Panc1 (cell line): ENCODE measurements at regions not wholly inside any gene's neighbourhood (a gene's known extent, or its start where the extent isn't known, plus 50 kb on each side); places are given as distances from the start of the nearest gene placed in this dataset.
"Not testable (repeated sequence)": the region's sequence is repeated elsewhere in the genome, so short reads cannot be mapped to it uniquely, and the experiment has no call there.

Source experiments
- ATAC-seq: fragments of 200-7000 bp; cut with Tn5 transposase; 2 replicates; pipeline ENCODE4 v1.9.1; 2020; ENCODE audit warnings: mild to moderate bottlenecking, moderate library complexity
- BruUV-seq: library from RNA; stranded (reverse); fragments of 400-500 nt; replicated peaks from 2 replicates; lab custom pipeline; 2021; lab: Mats Ljungman, UMichigan
- CTCF ChIA-PET: fragments of 300-600 bp; sonication (Branson Sonifier 250); formaldehyde crosslinking; loops from one replicate; lab custom pipeline; 2022; ENCODE audit warnings: antibody characterized with exemption; lab: Charles Lee
- POLR2A ChIA-PET: fragments of 300-600 bp; sonication (Branson Sonifier 250); formaldehyde crosslinking; loops from one replicate; lab custom pipeline; 2022; ENCODE audit warnings: antibody characterized with exemption; lab: Charles Lee
- DNase-seq: peaks from one replicate; pipeline ENCODE4 v3.0.0-alpha.2; 2010; ENCODE audit warnings: low read depth, low spot score
- H3K27ac ChIP-seq: 2 replicates; pipeline ENCODE4 v1.5.1; 2011; ENCODE audit warnings: mild to moderate bottlenecking, low read length, inconsistent platforms
- H3K27me3 ChIP-seq: fragments of 200-500 bp; sonication (Bioruptor generic); 2 replicates; pipeline ENCODE4 v1.6.0; 2014; ENCODE audit warnings: low read length, inconsistent platforms; ENCODE audit not compliant: control insufficient read depth, insufficient read depth
- H3K36me3 ChIP-seq: fragments of 200-500 bp; sonication (Bioruptor generic); 2 replicates; pipeline ENCODE4 v1.5.1; 2014; ENCODE audit warnings: inconsistent platforms, mild to moderate bottlenecking, low read length, moderate library complexity; ENCODE audit not compliant: control insufficient read depth, insufficient read depth
- H3K4me1 ChIP-seq: 2 replicates; pipeline ENCODE4 v1.5.1; 2011; ENCODE audit warnings: inconsistent platforms, mild to moderate bottlenecking, low read length, moderate library complexity; ENCODE audit not compliant: control insufficient read depth, insufficient read depth
- H3K4me3 ChIP-seq, 2 experiments: 2 replicates each; pipeline ENCODE4 v1.5.1; 2011 to 2012; ENCODE audit warnings: low read depth in 2 of 2, low read length in 2 of 2, mild to moderate bottlenecking in 2 of 2, inconsistent platforms in 1 of 2, moderate library complexity in 1 of 2
- H3K9me3 ChIP-seq: fragments of 200-500 bp; sonication (Bioruptor generic); 2 replicates; pipeline ENCODE4 v1.5.1; 2014; ENCODE audit warnings: low read depth, mild to moderate bottlenecking, inconsistent platforms, low read length, moderate library complexity; ENCODE audit not compliant: control insufficient read depth, insufficient read depth
- POLR2AphosphoS5 ChIP-seq: IDR thresholded peaks from 2 replicates; pipeline ENCODE4 v1.6.1; 2012; ENCODE audit warnings: mild to moderate bottlenecking, low read depth, low read length, moderate library complexity
- SIN3A ChIP-seq: IDR thresholded peaks from 2 replicates; pipeline ENCODE4 v1.6.1; 2012; ENCODE audit warnings: low read depth, mild to moderate bottlenecking, low read length, moderate library complexity, borderline replicate concordance; ENCODE audit not compliant: insufficient read depth
- TCF7L2 ChIP-seq: IDR thresholded peaks from 2 replicates; pipeline ENCODE4 v1.6.1; 2011; ENCODE audit warnings: mild to moderate bottlenecking, low read depth, low read length, inconsistent platforms
- in situ Hi-C: cut with HindIII; loops from 2 replicates; pipeline ENCODE4 v1.10.0; 2016; ENCODE audit warnings: low sequenced_read_pairs, low pct_unique_long_range_greater_than_20kb
- intact Hi-C: fragments of 100-400 bp; cut with micrococcal nuclease; formaldehyde crosslinking; loops from one replicate; pipeline ENCODE4 v1.10.0; 2022; ENCODE audit not compliant: unreplicated experiment
- TF ChIP-seq, protein P1 (sequence below), 2 experiments: IDR thresholded peaks; 2 replicates each; pipeline ENCODE4 v1.6.1; 2011 to 2012; ENCODE audit warnings: low read depth in 2 of 2, control low read depth in 1 of 2, low read length in 1 of 2, mild to moderate bottlenecking in 1 of 2, moderate library complexity in 1 of 2; ENCODE audit not compliant: insufficient read depth in 1 of 2
- TF ChIP-seq, protein P2 (sequence below): fragments of 450-650 bp; IDR thresholded peaks from 2 replicates; pipeline ENCODE4 v1.5.1; 2017; ENCODE audit warnings: mild to moderate bottlenecking

DNA sequence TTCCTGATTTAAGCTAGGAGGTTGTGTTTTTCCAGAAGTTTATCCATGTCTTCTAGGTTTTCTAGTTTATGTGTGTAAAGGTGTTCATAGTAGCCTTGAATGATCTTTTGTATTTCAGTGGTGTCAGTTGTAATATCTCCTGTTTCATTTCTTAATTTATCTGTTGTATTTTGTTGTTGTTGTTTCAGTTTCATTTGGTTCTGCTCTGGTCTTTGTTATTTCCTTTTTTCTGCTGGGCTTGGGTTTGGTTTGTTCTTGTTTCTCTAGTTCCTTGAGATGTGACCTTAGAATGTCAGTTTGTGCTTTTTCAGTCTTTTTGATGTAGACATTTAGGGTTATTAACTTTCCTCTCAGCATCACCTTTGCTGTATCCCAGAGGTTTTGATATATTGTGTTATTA, 62.8 kb downstream of the SCP2D1 start:
- H3K4me1 ChIP-seq, H3K36me3 ChIP-seq, ATAC-seq, H3K27ac ChIP-seq, BruUV-seq, DNase-seq, in situ Hi-C loops, intact Hi-C loops, CTCF ChIA-PET, H3K27me3 ChIP-seq, H3K4me3 ChIP-seq, H3K9me3 ChIP-seq, POLR2A ChIA-PET: not testable (repeated sequence)

DNA sequence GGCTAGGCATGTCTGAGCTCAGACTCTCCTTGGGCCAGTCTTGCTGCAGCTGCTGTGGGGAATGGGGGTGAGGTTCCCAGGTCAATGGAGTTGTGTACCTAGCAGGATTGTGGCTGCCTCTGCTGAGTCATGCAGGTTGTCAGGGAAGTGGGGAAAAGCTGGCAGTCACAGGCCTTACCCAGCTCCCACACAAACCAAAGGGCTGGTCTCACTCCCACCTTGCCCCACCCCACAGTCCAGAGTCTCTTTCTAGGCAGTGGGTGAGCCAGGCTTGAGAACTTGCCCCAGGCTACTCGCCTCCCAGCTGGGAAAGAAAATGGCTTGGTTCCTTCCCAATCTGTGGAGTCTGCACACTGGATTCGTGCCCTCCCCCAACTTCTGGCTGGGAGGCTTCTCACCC, 65.7 kb downstream of the SCP2D1 start:
- H3K36me3 ChIP-seq, result no peaks in the 10 kb centered on the region
- H3K27ac ChIP-seq, result no peak overlapping the region
- intact Hi-C loops (no loop called here), in situ Hi-C loops (no loop called here)
- ChIA-PET POLR2A (no interaction called here), CTCF (no interaction called here)
- H3K27me3 ChIP-seq, result no peaks in the 10 kb centered on the region
- no peaks in the 10 kb centered on the region for H3K9me3 ChIP-seq
- no peaks in the 10 kb centered on the region for H3K4me1 ChIP-seq
- TF ChIP-seq POLR2AphosphoS5 (no peak), SIN3A (no peak), TCF7L2 (no peak)
- TF ChIP-seq, protein P1, sequence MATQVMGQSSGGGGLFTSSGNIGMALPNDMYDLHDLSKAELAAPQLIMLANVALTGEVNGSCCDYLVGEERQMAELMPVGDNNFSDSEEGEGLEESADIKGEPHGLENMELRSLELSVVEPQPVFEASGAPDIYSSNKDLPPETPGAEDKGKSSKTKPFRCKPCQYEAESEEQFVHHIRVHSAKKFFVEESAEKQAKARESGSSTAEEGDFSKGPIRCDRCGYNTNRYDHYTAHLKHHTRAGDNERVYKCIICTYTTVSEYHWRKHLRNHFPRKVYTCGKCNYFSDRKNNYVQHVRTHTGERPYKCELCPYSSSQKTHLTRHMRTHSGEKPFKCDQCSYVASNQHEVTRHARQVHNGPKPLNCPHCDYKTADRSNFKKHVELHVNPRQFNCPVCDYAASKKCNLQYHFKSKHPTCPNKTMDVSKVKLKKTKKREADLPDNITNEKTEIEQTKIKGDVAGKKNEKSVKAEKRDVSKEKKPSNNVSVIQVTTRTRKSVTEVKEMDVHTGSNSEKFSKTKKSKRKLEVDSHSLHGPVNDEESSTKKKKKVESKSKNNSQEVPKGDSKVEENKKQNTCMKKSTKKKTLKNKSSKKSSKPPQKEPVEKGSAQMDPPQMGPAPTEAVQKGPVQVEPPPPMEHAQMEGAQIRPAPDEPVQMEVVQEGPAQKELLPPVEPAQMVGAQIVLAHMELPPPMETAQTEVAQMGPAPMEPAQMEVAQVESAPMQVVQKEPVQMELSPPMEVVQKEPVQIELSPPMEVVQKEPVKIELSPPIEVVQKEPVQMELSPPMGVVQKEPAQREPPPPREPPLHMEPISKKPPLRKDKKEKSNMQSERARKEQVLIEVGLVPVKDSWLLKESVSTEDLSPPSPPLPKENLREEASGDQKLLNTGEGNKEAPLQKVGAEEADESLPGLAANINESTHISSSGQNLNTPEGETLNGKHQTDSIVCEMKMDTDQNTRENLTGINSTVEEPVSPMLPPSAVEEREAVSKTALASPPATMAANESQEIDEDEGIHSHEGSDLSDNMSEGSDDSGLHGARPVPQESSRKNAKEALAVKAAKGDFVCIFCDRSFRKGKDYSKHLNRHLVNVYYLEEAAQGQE (IDR thresholded peaks at IDR 0.05; ENCODE audit: insufficient read depth in 1 of 2, low read depth in 2 of 2, low read length in 1 of 2), result no peak
- TF ChIP-seq, protein P2, sequence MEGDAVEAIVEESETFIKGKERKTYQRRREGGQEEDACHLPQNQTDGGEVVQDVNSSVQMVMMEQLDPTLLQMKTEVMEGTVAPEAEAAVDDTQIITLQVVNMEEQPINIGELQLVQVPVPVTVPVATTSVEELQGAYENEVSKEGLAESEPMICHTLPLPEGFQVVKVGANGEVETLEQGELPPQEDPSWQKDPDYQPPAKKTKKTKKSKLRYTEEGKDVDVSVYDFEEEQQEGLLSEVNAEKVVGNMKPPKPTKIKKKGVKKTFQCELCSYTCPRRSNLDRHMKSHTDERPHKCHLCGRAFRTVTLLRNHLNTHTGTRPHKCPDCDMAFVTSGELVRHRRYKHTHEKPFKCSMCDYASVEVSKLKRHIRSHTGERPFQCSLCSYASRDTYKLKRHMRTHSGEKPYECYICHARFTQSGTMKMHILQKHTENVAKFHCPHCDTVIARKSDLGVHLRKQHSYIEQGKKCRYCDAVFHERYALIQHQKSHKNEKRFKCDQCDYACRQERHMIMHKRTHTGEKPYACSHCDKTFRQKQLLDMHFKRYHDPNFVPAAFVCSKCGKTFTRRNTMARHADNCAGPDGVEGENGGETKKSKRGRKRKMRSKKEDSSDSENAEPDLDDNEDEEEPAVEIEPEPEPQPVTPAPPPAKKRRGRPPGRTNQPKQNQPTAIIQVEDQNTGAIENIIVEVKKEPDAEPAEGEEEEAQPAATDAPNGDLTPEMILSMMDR, result no peak
- no peak overlapping the region for H3K4me3 ChIP-seq
- no peak for DNase-seq
- ATAC-seq, result no peak
- no TSS peak for BruUV-seq

DNA sequence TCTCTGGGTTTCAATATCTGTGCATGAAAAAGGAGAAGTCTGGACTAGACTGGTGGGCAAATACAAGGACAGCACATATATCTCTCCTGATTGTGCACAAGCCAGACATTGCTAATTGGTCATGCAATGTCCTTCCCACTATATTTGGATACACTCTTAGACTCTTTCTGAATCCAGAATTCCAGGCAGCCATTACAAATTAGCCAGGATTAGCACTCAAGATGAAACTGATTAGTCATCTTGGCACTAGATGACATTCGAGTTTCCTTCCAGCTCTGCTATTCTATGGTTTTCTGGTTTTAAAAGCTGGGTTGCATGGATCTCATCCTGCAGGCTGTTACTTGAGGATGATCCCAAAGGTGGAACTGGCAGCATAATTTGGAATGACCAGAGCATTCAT, 73.2 kb downstream of the SCP2D1 start:
- no peak overlapping the region for H3K27ac ChIP-seq
- no peaks in the 10 kb centered on the region for H3K9me3 ChIP-seq
- no peak for DNase-seq
- H3K27me3 ChIP-seq, result no peaks in the 10 kb centered on the region
- ATAC-seq, result no peak
- TF ChIP-seq SIN3A, result no peak
- TF ChIP-seq, protein P1 (IDR thresholded peaks at IDR 0.05; ENCODE audit: insufficient read depth in 1 of 2, low read depth in 2 of 2, low read length in 1 of 2), result no peak
- no peak for TF ChIP-seq TCF7L2
- BruUV-seq, result no TSS peak
- in situ Hi-C loops (no loop called here), intact Hi-C loops (no loop called here)
- H3K36me3 ChIP-seq, result no peaks in the 10 kb centered on the region
- no peaks in the 10 kb centered on the region for H3K4me1 ChIP-seq
- CTCF ChIA-PET, result no interaction called here
- no peak overlapping the region for H3K4me3 ChIP-seq
- POLR2A ChIA-PET, result no interaction called here
